ENCODE measurements at regions not wholly inside any gene's neighbourhood (a gene's known extent, or its start where the extent isn't known, plus 50 kb on each side); places are given as distances from the start of the nearest gene placed in this dataset.

GRCh38 chr13:50082426-50083281 lies 67.4 kb downstream of the KCNRG start:
- ATAC-seq (ENCODE audit: low FRiP score in 2 of 2) (peak; percentile 64 to 92), DNase-seq (peak; percentile 58 to 91)
- no peaks in the 10 kb centered on the region for H3K27me3 ChIP-seq
- H3K9me3 ChIP-seq = no peaks in the 10 kb centered on the region
- H3K4me1 ChIP-seq = peaks cover 20 to 39% (median 33%) of the 10 kb centered on the region in 4 donors
- peak overlapping the region; percentile 62 to 96 (median 80) for H3K27ac ChIP-seq
- H3K4me3 ChIP-seq = peak overlapping the region; percentile 28 to 91 (median 82)
- no peaks in the 10 kb centered on the region for H3K36me3 ChIP-seq
- no peak for TF ChIP-seq POLR2A (IDR thresholded peaks at IDR 0.05)
- TF ChIP-seq CTCF (IDR thresholded peaks at IDR 0.05) = no peak
- no peak for TF ChIP-seq EP300 (IDR thresholded peaks at IDR 0.05)
- TF ChIP-seq POLR2AphosphoS5 (IDR thresholded peaks at IDR 0.05) = no peak
- 1 to 2% methylated on average over 26 to 28 of the region's 28 CpGs for WGBS, 2 donors

- Histone ChIP-seq H3K9me3 (no peaks in the 10 kb centered on the region), H3K4me3 (peak overlapping the region in 1 of 4 donors; percentile 13), H3K27ac (peak overlapping the region in 1 of 4 donors; percentile 33), H3K4me1 (peaks cover 20 to 29% (median 25%) of the 10 kb centered on the region in 4 donors), H3K27me3 (no peaks in the 10 kb centered on the region), H3K36me3 (no peaks in the 10 kb centered on the region)
- DNase-seq (no peak), ATAC-seq (ENCODE audit: low FRiP score in 2 of 2) (no peak)
- WGBS, 2 donors = 1 to 3% methylated on average over 4 of the region's 4 CpGs
- TF ChIP-seq CTCF (IDR thresholded peaks at IDR 0.05) = peak; percentile 21 to 68 (median 59)
- TF ChIP-seq POLR2AphosphoS5 (IDR thresholded peaks at IDR 0.05) = no peak
Measured at GRCh38 chr13:50085063-50085462, 69.8 kb downstream of the KCNRG start.

GRCh38 chr13:50089633-50090032 lies 74.4 kb downstream of the KCNRG start:
- Histone ChIP-seq H3K4me3 (no peak overlapping the region), H3K27me3 (no peaks in the 10 kb centered on the region), H3K9me3 (no peaks in the 10 kb centered on the region), H3K4me1 (peaks cover 6 to 13% (median 11%) of the 10 kb centered on the region in 4 donors), H3K36me3 (no peaks in the 10 kb centered on the region), H3K27ac (no peak overlapping the region)
- TF ChIP-seq POLR2AphosphoS5 (IDR thresholded peaks at IDR 0.05) (no peak), CTCF (IDR thresholded peaks at IDR 0.05) (no peak), POLR2A (IDR thresholded peaks at IDR 0.05) (no peak), EP300 (IDR thresholded peaks at IDR 0.05) (no peak)
- WGBS, 2 donors = 92 to 95% methylated on average over 1 of the region's 1 CpG
- no peak for ATAC-seq (ENCODE audit: low FRiP score in 2 of 2)
- DNase-seq = no peak

GRCh38 chr13:50090211-50090610 lies 75.0 kb downstream of the KCNRG start:
- Histone ChIP-seq H3K4me1 (peaks cover under 1 to 7% (median 7%) of the 10 kb centered on the region in 4 donors), H3K36me3 (no peaks in the 10 kb centered on the region), H3K9me3 (no peaks in the 10 kb centered on the region), H3K27ac (no peak overlapping the region), H3K27me3 (no peaks in the 10 kb centered on the region), H3K4me3 (no peak overlapping the region)
- DNase-seq = no peak
- no peak for ATAC-seq (ENCODE audit: low FRiP score in 2 of 2)
- no peak for TF ChIP-seq POLR2AphosphoS5 (IDR thresholded peaks at IDR 0.05)
- no peak for TF ChIP-seq EP300 (IDR thresholded peaks at IDR 0.05)
- no peak for TF ChIP-seq CTCF (IDR thresholded peaks at IDR 0.05)
- no peak for TF ChIP-seq POLR2A (IDR thresholded peaks at IDR 0.05)
- WGBS, 2 donors = 90 to 94% methylated on average over 5 of the region's 5 CpGs
